NCI-H69 (cell line): ENCODE measurements at regions not wholly inside any gene's neighbourhood (a gene's known extent, or its start where the extent isn't known, plus 50 kb on each side); places are given as distances from the start of the nearest gene placed in this dataset.
A peak's percentile ranks its signal among the peaks of the same experiment; 100 is the strongest.

Source experiments
- DNase-seq: peaks from one replicate; lab custom pipeline; 2025; lab: John Stamatoyannopoulos, UW

GRCh38 chr4:153850533-153851280 lies 61.8 kb upstream of the SFRP2 start:
- peak; percentile 1 for DNase-seq

GRCh38 chr4:153844144-153844543 lies 55.3 kb upstream of the SFRP2 start:
- DNase-seq, result no peak
